ENCODE measurements at regions not wholly inside any gene's neighbourhood (a gene's known extent, or its start where the extent isn't known, plus 50 kb on each side); places are given as distances from the start of the nearest gene placed in this dataset.

GRCh38 chr15:95345867-95346266 lies 984.6 kb upstream of the NR2F2 start:
- TF ChIP-seq POLR2AphosphoS5 (IDR thresholded peaks at IDR 0.05; ENCODE audit: low read depth, low read length): no peak
- TF ChIP-seq TAF1 (IDR thresholded peaks at IDR 0.05; ENCODE audit: borderline replicate concordance, insufficient read depth, low read length): no peak
- TF ChIP-seq FOXP2 (optimal IDR thresholded peaks at IDR 0.05; ENCODE audit: borderline replicate concordance, extremely low read depth, extremely low read length, insufficient read depth): no peak
- TF ChIP-seq, protein P1, sequence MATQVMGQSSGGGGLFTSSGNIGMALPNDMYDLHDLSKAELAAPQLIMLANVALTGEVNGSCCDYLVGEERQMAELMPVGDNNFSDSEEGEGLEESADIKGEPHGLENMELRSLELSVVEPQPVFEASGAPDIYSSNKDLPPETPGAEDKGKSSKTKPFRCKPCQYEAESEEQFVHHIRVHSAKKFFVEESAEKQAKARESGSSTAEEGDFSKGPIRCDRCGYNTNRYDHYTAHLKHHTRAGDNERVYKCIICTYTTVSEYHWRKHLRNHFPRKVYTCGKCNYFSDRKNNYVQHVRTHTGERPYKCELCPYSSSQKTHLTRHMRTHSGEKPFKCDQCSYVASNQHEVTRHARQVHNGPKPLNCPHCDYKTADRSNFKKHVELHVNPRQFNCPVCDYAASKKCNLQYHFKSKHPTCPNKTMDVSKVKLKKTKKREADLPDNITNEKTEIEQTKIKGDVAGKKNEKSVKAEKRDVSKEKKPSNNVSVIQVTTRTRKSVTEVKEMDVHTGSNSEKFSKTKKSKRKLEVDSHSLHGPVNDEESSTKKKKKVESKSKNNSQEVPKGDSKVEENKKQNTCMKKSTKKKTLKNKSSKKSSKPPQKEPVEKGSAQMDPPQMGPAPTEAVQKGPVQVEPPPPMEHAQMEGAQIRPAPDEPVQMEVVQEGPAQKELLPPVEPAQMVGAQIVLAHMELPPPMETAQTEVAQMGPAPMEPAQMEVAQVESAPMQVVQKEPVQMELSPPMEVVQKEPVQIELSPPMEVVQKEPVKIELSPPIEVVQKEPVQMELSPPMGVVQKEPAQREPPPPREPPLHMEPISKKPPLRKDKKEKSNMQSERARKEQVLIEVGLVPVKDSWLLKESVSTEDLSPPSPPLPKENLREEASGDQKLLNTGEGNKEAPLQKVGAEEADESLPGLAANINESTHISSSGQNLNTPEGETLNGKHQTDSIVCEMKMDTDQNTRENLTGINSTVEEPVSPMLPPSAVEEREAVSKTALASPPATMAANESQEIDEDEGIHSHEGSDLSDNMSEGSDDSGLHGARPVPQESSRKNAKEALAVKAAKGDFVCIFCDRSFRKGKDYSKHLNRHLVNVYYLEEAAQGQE (IDR thresholded peaks at IDR 0.05; ENCODE audit: insufficient read depth in 1 of 2, low read depth in 2 of 2, low read length in 2 of 2): no peak
- TF ChIP-seq SIN3A (IDR thresholded peaks at IDR 0.05; ENCODE audit: borderline replicate concordance, insufficient read depth, low read length): no peak

GRCh38 chr15:95346721-95347475 lies 983.6 kb upstream of the NR2F2 start:
- TF ChIP-seq POLR2AphosphoS5 (IDR thresholded peaks at IDR 0.05; ENCODE audit: low read depth, low read length): no peak
- TF ChIP-seq SIN3A (IDR thresholded peaks at IDR 0.05; ENCODE audit: borderline replicate concordance, insufficient read depth, low read length): no peak
- no peak for TF ChIP-seq TAF1 (IDR thresholded peaks at IDR 0.05; ENCODE audit: borderline replicate concordance, insufficient read depth, low read length)
- TF ChIP-seq, protein P1 (IDR thresholded peaks at IDR 0.05; ENCODE audit: insufficient read depth in 1 of 2, low read depth in 2 of 2, low read length in 2 of 2): no peak
- no peak for TF ChIP-seq FOXP2 (optimal IDR thresholded peaks at IDR 0.05; ENCODE audit: borderline replicate concordance, extremely low read depth, extremely low read length, insufficient read depth)

GRCh38 chr15:95347837-95348236 lies 982.7 kb upstream of the NR2F2 start:
- TF ChIP-seq TAF1 (IDR thresholded peaks at IDR 0.05; ENCODE audit: borderline replicate concordance, insufficient read depth, low read length): no peak
- TF ChIP-seq SIN3A (IDR thresholded peaks at IDR 0.05; ENCODE audit: borderline replicate concordance, insufficient read depth, low read length): no peak
- no peak for TF ChIP-seq FOXP2 (optimal IDR thresholded peaks at IDR 0.05; ENCODE audit: borderline replicate concordance, extremely low read depth, extremely low read length, insufficient read depth)

- TF ChIP-seq, protein P1 (IDR thresholded peaks at IDR 0.05; ENCODE audit: insufficient read depth in 1 of 2, low read depth in 2 of 2, low read length in 2 of 2): no peak
- TF ChIP-seq SIN3A (IDR thresholded peaks at IDR 0.05; ENCODE audit: borderline replicate concordance, insufficient read depth, low read length) (no peak), POLR2AphosphoS5 (IDR thresholded peaks at IDR 0.05; ENCODE audit: low read depth, low read length) (no peak), TAF1 (IDR thresholded peaks at IDR 0.05; ENCODE audit: borderline replicate concordance, insufficient read depth, low read length) (no peak), FOXP2 (optimal IDR thresholded peaks at IDR 0.05; ENCODE audit: borderline replicate concordance, extremely low read depth, extremely low read length, insufficient read depth) (no peak)
Observed at GRCh38 chr15:95350908-95351307, 979.6 kb upstream of the NR2F2 start.

DNA sequence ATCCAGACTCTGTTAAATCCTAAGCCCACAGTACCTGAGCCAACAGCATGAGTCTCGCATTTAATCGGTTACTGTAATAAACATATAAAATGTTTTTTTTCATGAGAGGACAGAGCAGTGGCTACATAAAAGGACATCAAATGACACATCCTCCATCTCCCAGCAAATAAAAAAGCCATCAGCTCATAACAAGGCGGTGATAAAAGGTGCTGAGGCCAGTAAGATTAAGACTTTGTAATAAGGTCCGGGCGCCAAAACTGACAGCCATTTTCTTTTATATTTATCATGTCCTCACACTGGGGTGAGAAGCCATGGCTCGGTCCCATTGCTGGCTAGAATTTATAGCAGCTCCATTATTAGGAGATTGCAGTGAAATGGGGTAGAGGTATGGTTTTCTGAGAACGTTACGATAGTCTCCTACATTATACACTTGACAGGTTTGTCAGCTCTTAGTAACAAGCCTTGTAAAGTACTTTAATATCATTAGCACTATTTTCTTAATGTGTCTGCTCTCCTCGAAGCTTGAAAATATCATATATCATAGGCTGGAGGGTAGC lies 977.8 kb upstream of the NR2F2 start:
- TF ChIP-seq TAF1 (IDR thresholded peaks at IDR 0.05; ENCODE audit: borderline replicate concordance, insufficient read depth, low read length): no peak

DNA sequence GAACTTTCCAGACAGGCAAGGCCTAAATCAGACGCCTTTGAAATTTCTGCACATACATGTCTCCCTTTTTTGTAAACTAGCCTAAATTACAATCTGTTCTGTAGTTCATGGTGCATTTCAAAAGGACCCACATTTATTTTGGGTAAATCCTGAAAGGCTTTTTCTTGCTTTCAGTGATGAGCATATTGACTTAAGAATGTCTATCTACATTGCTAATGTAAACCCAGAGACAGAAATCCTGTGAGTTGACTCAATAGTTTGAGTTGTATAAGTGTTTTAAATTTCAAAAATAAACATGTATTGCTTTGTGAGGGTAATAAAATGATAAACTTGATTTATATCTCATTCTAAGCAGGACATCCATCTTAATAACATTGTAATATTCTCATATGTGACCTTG lies 977.0 kb upstream of the NR2F2 start:
- TF ChIP-seq TAF1 (IDR thresholded peaks at IDR 0.05; ENCODE audit: borderline replicate concordance, insufficient read depth, low read length) (no peak), FOXP2 (optimal IDR thresholded peaks at IDR 0.05; ENCODE audit: borderline replicate concordance, extremely low read depth, extremely low read length, insufficient read depth) (no peak), POLR2AphosphoS5 (IDR thresholded peaks at IDR 0.05; ENCODE audit: low read depth, low read length) (no peak)
- TF ChIP-seq, protein P1 (IDR thresholded peaks at IDR 0.05; ENCODE audit: insufficient read depth in 1 of 2, low read depth in 2 of 2, low read length in 2 of 2): no peak

All from PFSK-1 (cell line).